GM06990 (cell line): ENCODE measurements at regions not wholly inside any gene's neighbourhood (a gene's known extent, or its start where the extent isn't known, plus 50 kb on each side); places are given as distances from the start of the nearest gene placed in this dataset.

Source experiments
- DNase-seq: peaks from one replicate; pipeline ENCODE4 v3.0.0-alpha.2; 2011; ENCODE audit not compliant: insufficient read length; ENCODE audit errors: extremely low read depth
- H3K27me3 ChIP-seq: replicated peaks from 2 replicates; pipeline ENCODE4 v1.6.0; 2011; ENCODE audit warnings: low read length; ENCODE audit not compliant: control insufficient read depth, insufficient read depth
- H3K36me3 ChIP-seq: 2 replicates; pipeline ENCODE4 v1.5.1; 2011; ENCODE audit warnings: low read length; ENCODE audit not compliant: control insufficient read depth, insufficient read depth
- H3K4me3 ChIP-seq: replicated peaks from 2 replicates; pipeline ENCODE4 v1.5.1; 2011; ENCODE audit warnings: low read depth, mild to moderate bottlenecking, control low read depth, low read length
- CTCF ChIP-seq: IDR thresholded peaks from 2 replicates; pipeline ENCODE4 v1.5.1; 2011; ENCODE audit warnings: low read length, control low read depth, mild to moderate bottlenecking, inconsistent platforms; ENCODE audit not compliant: insufficient read depth, poor library complexity, severe bottlenecking

DNA sequence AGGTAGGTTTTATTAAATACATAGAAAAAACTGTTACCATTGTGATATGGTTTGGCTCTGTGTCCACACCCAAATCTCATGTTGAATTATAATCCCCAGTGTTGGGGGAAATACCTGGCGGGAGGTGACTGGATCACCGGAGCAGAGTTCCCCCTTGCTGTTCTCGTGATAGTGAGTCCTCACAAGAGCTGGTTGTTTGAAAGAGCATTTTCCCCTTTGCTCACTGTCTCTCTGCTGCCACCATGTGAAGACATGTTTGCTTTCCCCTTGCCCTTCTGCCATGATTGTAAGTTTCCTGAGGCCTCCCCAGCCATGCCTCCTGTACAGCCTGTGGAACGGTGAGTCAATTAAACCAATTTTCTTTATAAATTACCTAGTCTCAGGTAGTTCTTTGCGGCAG is 352.7 kb upstream of the SLC39A10 start:
- no peak for DNase-seq
- H3K4me3 ChIP-seq: no peak overlapping the region
- H3K27me3 ChIP-seq: no peaks in the 10 kb centered on the region
- TF ChIP-seq CTCF: peak; percentile 16
- no peaks in the 10 kb centered on the region for H3K36me3 ChIP-seq

- DNase-seq: no peak
- Histone ChIP-seq H3K27me3 (no peaks in the 10 kb centered on the region), H3K4me3 (no peak overlapping the region), H3K36me3 (no peaks in the 10 kb centered on the region)
- TF ChIP-seq CTCF: no peak
These were observed 356.4 kb upstream of the SLC39A10 start for GRCh38 chr2:195300631-195301030.

DNA sequence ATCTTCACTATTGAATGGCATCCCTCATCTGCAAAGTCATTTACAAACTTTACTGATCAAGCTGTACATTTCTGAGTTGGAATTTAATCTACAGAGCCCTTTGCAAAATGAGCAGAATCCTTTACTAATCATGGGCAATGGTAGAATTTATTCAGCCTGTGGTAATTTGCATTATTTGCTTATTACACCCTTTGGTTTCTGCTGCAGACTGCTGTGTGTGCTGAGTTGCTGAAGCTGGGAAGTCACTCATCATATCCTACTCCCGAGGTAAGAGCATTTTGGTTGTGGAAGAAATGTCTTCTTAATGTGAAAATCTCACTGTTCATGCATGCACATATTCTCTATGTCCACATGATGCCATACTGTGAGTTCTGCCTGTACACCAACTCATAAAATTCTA is 357.4 kb upstream of the SLC39A10 start:
- Histone ChIP-seq H3K36me3 (no peaks in the 10 kb centered on the region), H3K27me3 (no peaks in the 10 kb centered on the region), H3K4me3 (no peak overlapping the region)
- DNase-seq: no peak
- no peak for TF ChIP-seq CTCF

DNA sequence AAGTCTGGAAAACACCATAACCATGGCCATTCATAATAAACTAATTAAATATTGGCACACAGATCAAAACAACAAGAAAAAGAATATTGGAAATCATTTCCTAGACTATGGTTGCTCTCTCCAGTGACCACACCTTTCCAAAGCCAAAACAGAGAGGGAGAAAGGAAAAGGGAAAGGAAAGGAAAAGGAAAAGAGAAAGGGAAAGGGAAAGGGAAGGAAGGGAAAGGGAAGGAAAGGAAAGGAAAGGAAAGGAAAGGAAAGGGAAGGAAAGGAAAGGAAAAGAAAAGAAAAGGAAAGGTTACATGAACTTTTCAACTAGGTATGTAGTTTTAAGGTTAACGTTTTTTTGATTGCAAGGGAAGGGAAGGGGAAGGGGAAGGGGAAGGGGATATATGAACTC is 360.5 kb upstream of the SLC39A10 start:
- H3K36me3 ChIP-seq: no peaks in the 10 kb centered on the region
- DNase-seq: no peak
- TF ChIP-seq CTCF: no peak

DNA sequence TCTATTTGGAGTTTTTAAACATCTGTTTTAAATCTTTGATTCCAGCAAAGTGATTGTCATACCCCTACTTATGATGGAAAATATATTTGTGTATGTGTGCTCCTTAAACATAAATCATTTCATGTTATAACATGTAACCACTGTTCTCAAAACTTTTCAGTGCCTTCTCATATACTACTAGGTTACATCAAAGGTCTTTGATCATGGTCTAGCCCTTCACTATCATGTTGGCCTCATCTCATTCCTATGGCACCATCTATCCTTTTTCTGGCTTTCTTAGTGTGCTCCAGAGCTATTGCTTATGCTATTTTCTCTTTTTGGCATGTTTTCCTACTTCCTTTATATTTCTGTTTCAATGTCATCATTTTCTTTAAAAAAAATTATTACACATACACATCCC is 367.9 kb upstream of the SLC39A10 start:
- Histone ChIP-seq H3K36me3 (no peaks in the 10 kb centered on the region), H3K27me3 (no peaks in the 10 kb centered on the region), H3K4me3 (no peak overlapping the region)
- DNase-seq: no peak
- TF ChIP-seq CTCF: no peak

More for the DNA sequence above, 360.5 kb upstream of the SLC39A10 start:
- Histone ChIP-seq H3K4me3 (no peak overlapping the region), H3K27me3 (no peaks in the 10 kb centered on the region)

DNA sequence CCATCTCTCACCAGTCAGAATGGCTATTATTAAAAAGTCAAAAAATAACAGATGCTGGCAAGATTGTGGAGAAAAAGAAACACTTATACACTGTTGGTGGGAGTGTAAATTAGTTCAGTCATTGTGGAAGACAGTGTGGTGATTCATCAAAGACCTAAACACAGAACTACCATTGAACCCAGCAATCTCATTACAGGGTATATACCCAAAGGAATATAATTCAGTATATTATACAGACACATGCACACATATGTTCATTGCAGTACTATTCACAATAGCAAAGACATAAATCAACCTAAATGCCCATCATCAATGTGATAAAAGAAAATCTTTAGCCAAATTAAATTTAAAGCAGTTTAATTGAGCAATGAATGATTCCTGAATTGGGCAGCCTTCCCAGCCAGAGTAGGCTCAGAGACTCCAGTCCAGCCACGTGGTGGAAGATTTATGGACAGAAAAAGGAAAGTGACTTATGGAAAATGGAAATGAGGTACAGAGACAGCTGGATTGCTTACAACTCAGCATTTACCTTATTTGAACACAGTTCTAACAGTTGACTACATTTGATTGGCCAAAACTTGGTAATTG is 377.1 kb upstream of the SLC39A10 start:
- H3K4me3 ChIP-seq: no peak overlapping the region
- no peak for DNase-seq
- H3K27me3 ChIP-seq: no peaks in the 10 kb centered on the region
- no peaks in the 10 kb centered on the region for H3K36me3 ChIP-seq
- no peak for TF ChIP-seq CTCF
